ENCODE measurements at regions not wholly inside any gene's neighbourhood (a gene's known extent, or its start where the extent isn't known, plus 50 kb on each side); places are given as distances from the start of the nearest gene placed in this dataset.
A peak's percentile ranks its signal among the peaks of the same experiment; 100 is the strongest.

- DNase-seq (ENCODE audit: low spot score): no peak
These were observed 175.0 kb upstream of the APCDD1 start for GRCh38 chr18:10279471-10279870.

- DNase-seq (ENCODE audit: low spot score): no peak
These were observed 174.4 kb upstream of the APCDD1 start for GRCh38 chr18:10279905-10280644.

GRCh38 chr18:10284540-10285282 is 169.7 kb upstream of the APCDD1 start:
- DNase-seq (ENCODE audit: low spot score): peak; percentile 25

- DNase-seq (ENCODE audit: low spot score): peak; percentile 17
These were observed 169.2 kb upstream of the APCDD1 start for GRCh38 chr18:10285283-10285640.

GRCh38 chr18:10286580-10287150 is 167.8 kb upstream of the APCDD1 start:
- DNase-seq (ENCODE audit: low spot score): no peak

GRCh38 chr18:10289251-10289650 is 165.2 kb upstream of the APCDD1 start:
- DNase-seq (ENCODE audit: low spot score): no peak

- no peak for DNase-seq (ENCODE audit: low spot score)
These were observed 164.3 kb upstream of the APCDD1 start for GRCh38 chr18:10289951-10290637.

GRCh38 chr18:10290638-10291235 is 163.7 kb upstream of the APCDD1 start:
- no peak for DNase-seq (ENCODE audit: low spot score)

- DNase-seq (ENCODE audit: low spot score): peak; percentile 64
These were observed 162.9 kb upstream of the APCDD1 start for GRCh38 chr18:10291568-10291981.

GRCh38 chr18:10293966-10294365 is 160.5 kb upstream of the APCDD1 start:
- no peak for DNase-seq (ENCODE audit: low spot score)

GRCh38 chr18:10295751-10296150 is 158.7 kb upstream of the APCDD1 start:
- peak; percentile 20 for DNase-seq (ENCODE audit: low spot score)

GRCh38 chr18:10296491-10296890 is 157.9 kb upstream of the APCDD1 start:
- peak; percentile 62 for DNase-seq (ENCODE audit: low spot score)

- no peak for DNase-seq (ENCODE audit: low spot score)
These were observed 157.3 kb upstream of the APCDD1 start for GRCh38 chr18:10297086-10297485.

- no peak for DNase-seq (ENCODE audit: low spot score)
These were observed 156.1 kb upstream of the APCDD1 start for GRCh38 chr18:10298346-10298745.

- DNase-seq (ENCODE audit: low spot score): no peak
These were observed 154.8 kb upstream of the APCDD1 start for GRCh38 chr18:10299643-10300042.

- no peak for DNase-seq (ENCODE audit: low spot score)
These were observed 153.7 kb upstream of the APCDD1 start for GRCh38 chr18:10300739-10301138.

- no peak for DNase-seq (ENCODE audit: low spot score)
These were observed 152.5 kb upstream of the APCDD1 start for GRCh38 chr18:10301831-10302483.

- no peak for DNase-seq (ENCODE audit: low spot score)
These were observed 151.3 kb upstream of the APCDD1 start for GRCh38 chr18:10303171-10303570.

GRCh38 chr18:10304853-10305252 is 149.6 kb upstream of the APCDD1 start:
- DNase-seq (ENCODE audit: low spot score): no peak

- DNase-seq (ENCODE audit: low spot score): no peak
These were observed 147.7 kb upstream of the APCDD1 start for GRCh38 chr18:10306779-10307178.

GRCh38 chr18:10308154-10308553 is 146.3 kb upstream of the APCDD1 start:
- no peak for DNase-seq (ENCODE audit: low spot score)
